Esophagus muscularis mucosa (tissue), 4 donors: ENCODE measurements at regions not wholly inside any gene's neighbourhood (a gene's known extent, or its start where the extent isn't known, plus 50 kb on each side); places are given as distances from the start of the nearest gene placed in this dataset.

Source experiments
- DNase-seq: peaks from one replicate; pipeline ENCODE4 v3.0.0-alpha.2; 2017; ENCODE audit errors: extremely low spot score
- H3K27ac ChIP-seq, 4 donors: fragments of 200-600 bp; sonication (generic); replicated peaks in 1 of 4; 1 replicate in 3 of 4; 2 replicates in 1 of 4; pipeline ENCODE4 v1.5.1; 2016 to 2019; ENCODE audit warnings: mild to moderate bottlenecking in 1 of 4
- H3K27me3 ChIP-seq, 4 donors: fragments of 200-600 bp; sonication (generic); one replicate each; pipeline versions ENCODE4 v1.5.1 to v1.6.0; 2016 to 2019
- H3K36me3 ChIP-seq, 4 donors: fragments of 200-600 bp; sonication (generic); one replicate each; pipeline ENCODE4 v1.5.1; 2016 to 2019
- H3K4me1 ChIP-seq, 4 donors: fragments of 200-600 bp; sonication (generic); one replicate each; pipeline ENCODE4 v1.5.1; 2016 to 2019
- H3K4me3 ChIP-seq, 4 donors: fragments of 200-600 bp; sonication (generic); 1 replicate in 2 of 4; 2 replicates in 2 of 4; pipeline ENCODE4 v1.5.1; 2016 to 2019; ENCODE audit warnings: mild to moderate bottlenecking in 4 of 4, moderate library complexity in 1 of 4
- H3K9me3 ChIP-seq, 4 donors: fragments of 200-600 bp; sonication (generic); 1 replicate in 3 of 4; 2 replicates in 1 of 4; pipeline ENCODE4 v1.5.1; 2016 to 2019
- CTCF ChIP-seq, 3 experiments: fragments of 200-600 bp in 2 of 3; fragments of 450-650 bp in 1 of 3; sonication (generic) in 2 of 3; IDR thresholded peaks; one replicate each; pipeline ENCODE4 v1.5.1; 2017 to 2019; ENCODE audit warnings: antibody characterized with exemption in 3 of 3, mild to moderate bottlenecking in 2 of 3, moderate library complexity in 1 of 3
- EP300 ChIP-seq: sonication (generic); formaldehyde crosslinking; IDR thresholded peaks from one replicate; pipeline ENCODE4 v1.6.1; 2017; ENCODE audit warnings: antibody characterized with exemption
- POLR2A ChIP-seq: fragments of 450-650 bp; IDR thresholded peaks from one replicate; pipeline ENCODE4 v1.6.1; 2017; ENCODE audit warnings: antibody characterized with exemption, moderate library complexity, mild to moderate bottlenecking, low read depth
- POLR2AphosphoS5 ChIP-seq, 2 donors: sonication (generic); formaldehyde crosslinking; IDR thresholded peaks; one replicate each; pipeline ENCODE4 v1.6.1; 2017; ENCODE audit warnings: antibody characterized with exemption in 2 of 2
- WGBS: methylation state at CpG from one replicate; pipeline ENCODE4 v1.1.5; 2018; 5-methylcytosine and 5-hydroxymethylcytosine counted together
- intact Hi-C: fragments of 100-400 bp; cut with DNase I; formaldehyde crosslinking; loops from one replicate; pipeline ENCODE4 v1.15.1; 2023

- no peaks in the 10 kb centered on the region for H3K9me3 ChIP-seq
- intact Hi-C loops, result no loop called here
- 54% methylated on average over 3 of the region's 3 CpGs for WGBS
- no peak overlapping the region for H3K4me3 ChIP-seq
- no peak overlapping the region for H3K27ac ChIP-seq
- no peaks in the 10 kb centered on the region for H3K36me3 ChIP-seq
- H3K4me1 ChIP-seq, result no peaks in the 10 kb centered on the region
- TF ChIP-seq CTCF (IDR thresholded peaks at IDR 0.05) (no peak), POLR2A (no peak), POLR2AphosphoS5 (IDR thresholded peaks at IDR 0.05) (no peak), EP300 (no peak)
- no peaks in the 10 kb centered on the region for H3K27me3 ChIP-seq
- DNase-seq, result no peak
Observed at GRCh38 chr14:40618225-40618898, 988.3 kb upstream of the LRFN5 start.

- DNase-seq, result no peak
- Histone ChIP-seq H3K4me1 (no peaks in the 10 kb centered on the region), H3K27me3 (no peaks in the 10 kb centered on the region), H3K4me3 (no peak overlapping the region), H3K9me3 (no peaks in the 10 kb centered on the region), H3K36me3 (no peaks in the 10 kb centered on the region), H3K27ac (no peak overlapping the region)
- WGBS, result 80% methylated on average over 3 of the region's 3 CpGs
- intact Hi-C loops, result no loop called here
- TF ChIP-seq POLR2AphosphoS5 (IDR thresholded peaks at IDR 0.05), result no peak
- TF ChIP-seq CTCF (IDR thresholded peaks at IDR 0.05), result no peak
- no peak for TF ChIP-seq EP300
- TF ChIP-seq POLR2A, result no peak
Observed at GRCh38 chr14:40616579-40616978, 990.1 kb upstream of the LRFN5 start.

- no peak overlapping the region for H3K4me3 ChIP-seq
- no peaks in the 10 kb centered on the region for H3K4me1 ChIP-seq
- H3K27me3 ChIP-seq, result no peaks in the 10 kb centered on the region
- intact Hi-C loops, result no loop called here
- no peaks in the 10 kb centered on the region for H3K9me3 ChIP-seq
- DNase-seq, result no peak
- H3K27ac ChIP-seq, result no peak overlapping the region
- TF ChIP-seq CTCF (IDR thresholded peaks at IDR 0.05), result no peak
- no peak for TF ChIP-seq EP300
- no peak for TF ChIP-seq POLR2A
- TF ChIP-seq POLR2AphosphoS5 (IDR thresholded peaks at IDR 0.05), result no peak
- no peaks in the 10 kb centered on the region for H3K36me3 ChIP-seq
Observed at GRCh38 chr14:40601063-40601462, 1005.6 kb upstream of the LRFN5 start.

GRCh38 chr14:40599725-40600124 lies 1007.0 kb upstream of the LRFN5 start:
- TF ChIP-seq POLR2AphosphoS5 (IDR thresholded peaks at IDR 0.05), result no peak
- H3K36me3 ChIP-seq, result no peaks in the 10 kb centered on the region
- no peaks in the 10 kb centered on the region for H3K9me3 ChIP-seq
- DNase-seq, result no peak
- H3K27me3 ChIP-seq, result no peaks in the 10 kb centered on the region
- no peak overlapping the region for H3K4me3 ChIP-seq
- no peaks in the 10 kb centered on the region for H3K4me1 ChIP-seq
- intact Hi-C loops, result no loop called here
- H3K27ac ChIP-seq, result no peak overlapping the region

- TF ChIP-seq POLR2A (no peak), CTCF (IDR thresholded peaks at IDR 0.05) (no peak), POLR2AphosphoS5 (IDR thresholded peaks at IDR 0.05) (no peak), EP300 (no peak)
- WGBS, result 64% methylated on average over 3 of the region's 3 CpGs
- no peaks in the 10 kb centered on the region for H3K27me3 ChIP-seq
- no peak overlapping the region for H3K4me3 ChIP-seq
- no peaks in the 10 kb centered on the region for H3K9me3 ChIP-seq
- no peak overlapping the region for H3K27ac ChIP-seq
- intact Hi-C loops, result no loop called here
- no peaks in the 10 kb centered on the region for H3K4me1 ChIP-seq
- no peak for DNase-seq
- H3K36me3 ChIP-seq, result no peaks in the 10 kb centered on the region
Observed at GRCh38 chr14:40581264-40581663, 1025.4 kb upstream of the LRFN5 start.
